ENCODE measurements at regions not wholly inside any gene's neighbourhood (a gene's known extent, or its start where the extent isn't known, plus 50 kb on each side); places are given as distances from the start of the nearest gene placed in this dataset.

DNA sequence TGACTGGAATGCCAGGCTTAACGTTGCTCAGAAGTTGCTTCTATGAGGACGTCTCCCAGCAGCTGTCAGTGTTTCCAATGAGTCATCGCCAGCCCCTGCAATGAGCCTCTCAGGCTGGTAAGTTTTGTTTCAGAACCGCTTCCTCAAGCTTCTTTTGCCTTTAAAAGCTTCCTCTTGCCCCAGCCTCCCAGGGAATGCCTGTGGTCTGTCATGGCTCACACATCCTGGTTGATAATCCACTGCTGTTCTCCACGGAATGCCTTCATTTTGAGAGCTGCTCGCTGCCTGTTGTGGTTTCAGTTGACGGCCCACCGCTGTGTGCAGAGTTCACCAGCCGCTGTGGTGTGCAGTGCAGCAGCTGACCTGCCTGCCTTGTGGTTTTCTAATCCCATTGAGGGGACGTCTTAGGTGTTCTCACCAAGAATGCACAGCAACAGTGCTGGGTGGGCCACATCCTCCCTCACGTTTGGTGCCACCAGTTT, 96.4 kb downstream of the RTP5 start:
- TF ChIP-seq, protein P1, sequence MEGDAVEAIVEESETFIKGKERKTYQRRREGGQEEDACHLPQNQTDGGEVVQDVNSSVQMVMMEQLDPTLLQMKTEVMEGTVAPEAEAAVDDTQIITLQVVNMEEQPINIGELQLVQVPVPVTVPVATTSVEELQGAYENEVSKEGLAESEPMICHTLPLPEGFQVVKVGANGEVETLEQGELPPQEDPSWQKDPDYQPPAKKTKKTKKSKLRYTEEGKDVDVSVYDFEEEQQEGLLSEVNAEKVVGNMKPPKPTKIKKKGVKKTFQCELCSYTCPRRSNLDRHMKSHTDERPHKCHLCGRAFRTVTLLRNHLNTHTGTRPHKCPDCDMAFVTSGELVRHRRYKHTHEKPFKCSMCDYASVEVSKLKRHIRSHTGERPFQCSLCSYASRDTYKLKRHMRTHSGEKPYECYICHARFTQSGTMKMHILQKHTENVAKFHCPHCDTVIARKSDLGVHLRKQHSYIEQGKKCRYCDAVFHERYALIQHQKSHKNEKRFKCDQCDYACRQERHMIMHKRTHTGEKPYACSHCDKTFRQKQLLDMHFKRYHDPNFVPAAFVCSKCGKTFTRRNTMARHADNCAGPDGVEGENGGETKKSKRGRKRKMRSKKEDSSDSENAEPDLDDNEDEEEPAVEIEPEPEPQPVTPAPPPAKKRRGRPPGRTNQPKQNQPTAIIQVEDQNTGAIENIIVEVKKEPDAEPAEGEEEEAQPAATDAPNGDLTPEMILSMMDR (IDR thresholded peaks at IDR 0.05 in 2 of 3, conservative IDR thresholded peaks at IDR 0.05 in 1 of 3; ENCODE audit: borderline replicate concordance in 1 of 3, insufficient read depth in 1 of 3, low read depth in 2 of 3, low read length in 2 of 3) = no peak
- TF ChIP-seq, protein P2, sequence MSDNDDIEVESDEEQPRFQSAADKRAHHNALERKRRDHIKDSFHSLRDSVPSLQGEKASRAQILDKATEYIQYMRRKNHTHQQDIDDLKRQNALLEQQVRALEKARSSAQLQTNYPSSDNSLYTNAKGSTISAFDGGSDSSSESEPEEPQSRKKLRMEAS (IDR thresholded peaks at IDR 0.05) = peak; percentile 37; the same call in 1 of the 2 replicates
- TF ChIP-seq SIN3A (IDR thresholded peaks at IDR 0.05; ENCODE audit: low read depth) = 0 out of 2 replicates have a peak, but pooled peaks have one; percentile 40
- no peak for TF ChIP-seq CEBPB (IDR thresholded peaks at IDR 0.05; ENCODE audit: low read depth)
- TF ChIP-seq POLR2AphosphoS5 (IDR thresholded peaks at IDR 0.05; ENCODE audit: low read depth, low read length) = no peak
